ENCODE measurements at regions not wholly inside any gene's neighbourhood (a gene's known extent, or its start where the extent isn't known, plus 50 kb on each side); places are given as distances from the start of the nearest gene placed in this dataset.
"Not testable (repeated sequence)": the region's sequence is repeated elsewhere in the genome, so short reads cannot be mapped to it uniquely, and the experiment has no call there.

DNA sequence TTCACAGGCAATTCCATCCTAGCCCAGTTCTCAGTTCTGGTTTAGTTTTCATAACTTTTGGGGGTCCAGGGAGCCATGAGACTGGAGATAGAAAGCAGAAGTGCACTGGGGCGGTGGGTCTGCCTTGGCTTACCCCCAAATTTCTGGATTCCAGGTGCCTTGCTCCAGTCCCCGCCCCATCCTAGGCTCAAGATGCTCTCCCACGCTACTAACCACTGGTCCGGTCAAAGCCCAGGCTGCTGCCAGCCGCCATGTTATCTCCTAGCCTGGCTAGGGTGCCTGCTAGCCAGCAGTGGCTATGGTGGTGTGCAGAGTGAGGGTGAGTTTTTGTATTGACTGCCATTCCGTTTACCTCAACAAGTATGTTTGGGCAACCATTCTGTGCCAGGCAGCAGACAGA is 107.6 kb upstream of the FOXD4L5 start:
- H3K4me1 ChIP-seq; H3K27ac ChIP-seq; DNase-seq (ENCODE audit: low spot score in 2 of 2); intact Hi-C loops (cut with DNase I); H3K9me3 ChIP-seq; H3K36me3 ChIP-seq; H3K27me3 ChIP-seq; H3K4me3 ChIP-seq: not testable (repeated sequence)

DNA sequence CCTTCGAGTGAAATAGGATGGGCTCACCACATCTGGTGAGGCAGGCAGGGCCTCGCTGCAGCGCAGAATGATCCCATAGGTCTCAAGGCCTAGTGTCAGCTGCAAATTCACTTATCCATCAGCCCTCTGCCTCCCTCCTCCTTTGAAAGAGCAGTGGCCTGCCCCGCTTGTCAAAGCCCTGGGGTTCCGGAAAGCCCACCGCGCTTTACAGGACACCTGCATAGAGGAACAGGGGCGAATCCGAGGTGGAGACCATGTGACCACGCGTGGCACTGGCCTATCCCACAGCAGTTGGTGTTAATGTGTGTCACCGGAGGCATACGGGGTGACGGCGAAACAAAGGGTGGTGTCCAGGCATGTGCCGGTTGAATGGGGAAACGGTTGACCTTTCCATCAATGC is 104.7 kb upstream of the FOXD4L5 start:
- H3K9me3 ChIP-seq; H3K4me3 ChIP-seq; DNase-seq (ENCODE audit: low spot score in 2 of 2); H3K36me3 ChIP-seq; H3K4me1 ChIP-seq; intact Hi-C loops (cut with DNase I); H3K27me3 ChIP-seq; H3K27ac ChIP-seq: not testable (repeated sequence)

DNA sequence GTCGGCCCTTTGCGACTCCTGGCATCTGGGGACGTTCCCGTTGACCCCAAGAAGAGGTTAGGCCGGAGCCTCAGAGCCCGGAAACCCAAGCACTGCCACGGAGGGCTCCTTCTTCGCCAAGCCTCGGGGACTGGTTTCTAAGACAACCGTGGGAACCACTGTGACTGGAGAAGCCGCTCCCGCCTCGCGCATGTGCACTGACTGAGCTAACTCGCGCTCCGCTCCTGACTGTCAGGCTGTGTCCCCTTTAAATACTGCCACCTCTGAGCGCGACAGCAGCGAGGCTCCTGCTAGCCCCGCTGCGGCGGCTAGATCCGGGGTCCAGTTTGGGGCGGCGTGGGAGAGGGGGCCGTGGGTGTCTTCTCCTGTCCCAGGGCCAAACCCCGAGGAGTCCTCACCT is 104.2 kb upstream of the FOXD4L5 start:
- H3K27me3 ChIP-seq; intact Hi-C loops (cut with DNase I); H3K9me3 ChIP-seq; H3K36me3 ChIP-seq; H3K27ac ChIP-seq; DNase-seq (ENCODE audit: low spot score in 2 of 2); H3K4me1 ChIP-seq; H3K4me3 ChIP-seq: not testable (repeated sequence)

DNA sequence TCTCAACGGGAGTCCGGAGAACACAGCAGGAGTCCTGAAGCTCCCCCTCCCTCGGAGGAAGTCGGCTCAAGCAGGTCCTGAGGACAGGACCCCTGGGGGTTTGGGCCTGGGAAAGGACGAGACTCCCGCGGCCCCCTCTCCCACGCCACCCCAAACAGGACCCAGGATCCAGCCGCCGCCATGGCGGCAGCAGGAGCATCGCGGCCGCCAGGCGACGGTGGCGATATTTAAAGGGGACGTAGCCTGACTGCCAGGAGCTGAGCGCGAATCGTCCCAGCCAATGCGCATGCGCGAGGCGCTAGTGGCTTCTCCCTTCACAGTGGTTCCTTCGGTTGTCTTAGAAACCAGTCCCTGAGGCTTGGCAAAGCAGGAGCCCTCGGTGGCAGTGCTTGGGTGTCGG is 101.7 kb upstream of the FOXD4L5 start:
- H3K27me3 ChIP-seq; H3K9me3 ChIP-seq; intact Hi-C loops (cut with DNase I); H3K4me1 ChIP-seq; H3K36me3 ChIP-seq: not testable (repeated sequence)
- peak in 1 of 2 donors; percentile 86 for DNase-seq (ENCODE audit: low spot score in 2 of 2)
- Histone ChIP-seq H3K4me3 (peak overlapping the region; percentile 40 to 55), H3K27ac (peak overlapping the region in 1 of 2 donors; percentile 38)

DNA sequence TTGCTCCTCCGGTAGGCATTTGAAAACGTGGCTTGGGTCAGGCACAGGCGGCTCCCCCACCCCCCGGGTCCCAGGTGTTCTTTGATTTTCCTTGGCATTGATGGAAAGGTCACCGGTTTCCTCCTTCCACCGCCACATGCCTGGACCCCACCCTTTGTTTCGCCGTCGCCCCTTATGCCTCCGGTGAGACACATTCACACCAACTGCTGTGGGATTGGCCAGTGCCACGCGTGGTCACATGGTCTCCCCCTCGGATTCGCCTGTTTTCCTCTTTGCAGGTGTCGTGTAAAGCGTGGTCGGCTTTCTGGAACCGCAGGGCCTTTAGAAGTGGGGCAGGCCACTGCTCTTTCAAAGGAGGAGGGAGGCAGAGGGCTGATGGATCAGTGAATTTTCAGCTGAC is 101.2 kb upstream of the FOXD4L5 start:
- intact Hi-C loops (cut with DNase I), result not testable (repeated sequence)

DNA sequence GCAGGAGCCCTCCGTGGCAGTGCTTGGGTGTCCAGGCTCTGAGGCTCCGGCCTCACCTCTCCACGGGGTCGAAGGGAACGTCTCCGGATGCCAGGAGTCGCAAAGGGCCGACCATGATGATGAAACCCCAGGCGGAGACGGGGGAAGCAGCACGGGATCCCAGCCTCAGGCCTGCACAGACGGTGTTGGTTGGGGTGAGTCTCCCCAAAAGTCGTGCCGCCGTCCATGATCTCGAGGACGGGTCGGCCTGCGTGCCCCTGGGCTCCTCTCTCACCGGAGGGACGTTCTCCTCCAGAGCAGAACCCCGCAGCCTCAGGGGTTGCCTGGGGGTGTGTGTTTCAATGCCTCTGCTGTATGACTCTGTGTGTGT is 100.6 kb upstream of the FOXD4L5 start:
- H3K4me1 ChIP-seq; H3K27ac ChIP-seq; H3K27me3 ChIP-seq; H3K9me3 ChIP-seq; H3K36me3 ChIP-seq; intact Hi-C loops (cut with DNase I); H3K4me3 ChIP-seq; DNase-seq (ENCODE audit: low spot score in 2 of 2): not testable (repeated sequence)

More for the DNA sequence above, 101.2 kb upstream of the FOXD4L5 start:
- not testable (repeated sequence) for H3K4me1 ChIP-seq; H3K9me3 ChIP-seq; H3K4me3 ChIP-seq; H3K36me3 ChIP-seq; DNase-seq (ENCODE audit: low spot score in 2 of 2); H3K27me3 ChIP-seq; H3K27ac ChIP-seq

DNA sequence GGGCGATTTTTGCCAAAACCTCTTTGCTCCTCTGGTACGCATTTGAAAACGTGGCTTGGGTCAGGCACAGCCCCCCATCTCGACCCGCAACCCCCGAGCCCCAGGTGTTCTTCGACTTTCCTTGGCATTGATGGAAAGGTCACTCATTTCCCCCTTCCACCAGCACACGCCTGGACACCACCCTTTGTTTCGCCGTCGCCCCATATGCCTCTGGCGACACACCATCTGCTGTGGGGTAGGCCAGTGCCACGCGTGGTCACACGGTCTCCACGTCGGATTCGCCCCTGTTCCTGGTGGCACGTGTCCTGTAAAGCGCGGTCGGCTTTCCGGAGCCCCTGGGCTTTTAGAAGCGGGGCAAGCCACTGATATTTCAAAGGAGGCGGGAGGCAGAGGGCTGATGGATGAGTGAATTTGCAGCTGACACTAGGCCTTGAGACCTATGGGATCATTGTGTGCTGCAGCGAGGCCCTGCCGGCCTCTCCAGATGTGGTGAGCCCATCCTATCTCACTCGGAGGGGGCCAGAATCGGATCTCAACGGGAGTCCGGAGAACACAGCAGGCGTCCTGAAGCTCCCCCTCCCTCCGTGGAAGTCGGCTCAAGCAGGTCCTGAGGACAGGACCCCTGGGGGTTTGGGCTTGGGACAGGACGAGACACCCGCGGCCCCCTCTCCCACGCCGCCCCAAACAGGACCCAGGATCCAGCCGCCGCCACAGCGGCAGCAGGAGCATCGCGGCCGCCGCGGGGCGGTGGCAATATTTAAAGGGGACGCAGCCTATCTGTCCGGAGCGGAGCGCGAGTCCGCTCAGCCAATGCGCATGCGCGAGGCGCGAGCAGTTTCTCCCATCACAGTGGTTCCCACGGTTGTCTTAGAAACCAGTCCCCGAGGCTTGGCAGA is 100.0 kb upstream of the FOXD4L5 start:
- DNase-seq (ENCODE audit: low spot score in 2 of 2); H3K4me1 ChIP-seq; H3K27me3 ChIP-seq; intact Hi-C loops (cut with DNase I); H3K9me3 ChIP-seq; H3K4me3 ChIP-seq; H3K36me3 ChIP-seq; H3K27ac ChIP-seq: not testable (repeated sequence)

DNA sequence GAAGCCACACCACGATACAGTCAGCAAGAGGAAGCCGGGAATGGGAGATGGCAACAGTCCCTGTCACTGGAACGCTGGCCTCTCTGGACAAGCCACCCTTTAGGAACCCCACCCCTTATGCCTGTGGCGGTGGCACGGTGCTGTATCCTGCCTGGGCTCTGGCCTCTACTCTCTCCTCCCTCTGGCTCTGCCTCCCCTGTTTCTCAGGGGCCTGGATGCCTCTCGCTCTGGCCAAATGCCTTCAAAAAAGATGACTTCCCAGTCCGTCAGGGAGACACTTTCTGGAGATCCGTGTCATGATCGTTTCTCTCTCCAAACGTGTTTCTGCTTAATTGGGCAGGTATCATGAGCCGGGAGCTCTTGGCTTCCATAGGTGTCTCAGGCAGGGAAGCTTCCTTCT is 99.1 kb upstream of the FOXD4L5 start:
- H3K9me3 ChIP-seq; DNase-seq (ENCODE audit: low spot score in 2 of 2); H3K4me3 ChIP-seq; H3K27ac ChIP-seq; intact Hi-C loops (cut with DNase I); H3K4me1 ChIP-seq; H3K36me3 ChIP-seq; H3K27me3 ChIP-seq: not testable (repeated sequence)

DNA sequence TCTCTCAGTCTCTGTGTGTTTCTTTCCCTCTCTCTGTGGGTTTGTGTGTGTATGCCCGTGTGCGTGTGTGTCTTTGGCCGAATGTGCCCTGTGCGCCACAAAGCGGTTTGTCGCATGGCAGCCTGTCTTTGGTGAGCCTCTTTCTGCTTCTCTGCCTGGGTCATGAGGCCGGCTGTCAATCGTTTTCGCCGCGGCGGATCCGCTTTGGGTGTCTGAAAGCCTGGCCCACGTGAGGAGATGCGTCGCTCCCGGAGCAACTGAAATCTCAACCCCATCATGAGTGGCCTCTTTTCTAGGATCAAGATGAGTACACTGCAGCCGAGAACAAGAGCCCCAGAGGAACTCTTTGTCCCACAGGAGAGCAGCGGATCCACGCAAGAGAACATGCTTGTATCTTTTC is 98.6 kb upstream of the FOXD4L5 start:
- H3K4me1 ChIP-seq; intact Hi-C loops (cut with DNase I); H3K36me3 ChIP-seq; H3K4me3 ChIP-seq; H3K27me3 ChIP-seq; H3K27ac ChIP-seq; DNase-seq (ENCODE audit: low spot score in 2 of 2); H3K9me3 ChIP-seq: not testable (repeated sequence)

DNA sequence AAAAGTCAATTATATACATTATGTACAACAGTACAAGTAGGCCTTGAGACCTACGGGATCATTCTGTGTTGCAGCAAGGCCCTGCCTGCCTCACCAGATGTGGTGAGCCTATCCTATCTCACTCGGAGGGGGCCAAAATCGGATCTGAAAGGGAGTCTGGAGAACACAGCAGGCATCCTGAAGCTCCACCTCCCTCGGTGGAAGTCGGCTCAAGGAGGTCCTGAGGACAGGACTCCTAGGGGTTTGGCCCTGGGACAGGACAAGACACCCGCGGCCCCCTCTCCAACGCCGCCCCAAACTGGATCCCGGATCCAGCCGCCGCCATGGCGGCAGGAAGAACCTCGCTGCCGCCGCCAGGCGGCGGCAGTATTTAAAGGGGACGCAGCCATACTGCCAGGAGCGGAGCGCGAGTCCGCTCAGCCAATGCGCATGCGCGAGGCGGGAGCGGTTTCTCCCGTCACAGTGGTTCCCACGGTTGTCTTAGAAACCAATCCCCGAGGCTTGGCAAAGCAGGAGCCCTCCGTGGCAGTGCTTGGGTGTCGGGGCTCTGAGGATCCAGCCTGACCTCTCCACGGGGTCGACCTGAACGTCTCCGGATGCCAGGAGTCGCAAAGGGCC is 97.8 kb upstream of the FOXD4L5 start:
- H3K4me1 ChIP-seq; intact Hi-C loops (cut with DNase I); H3K4me3 ChIP-seq; H3K36me3 ChIP-seq; DNase-seq (ENCODE audit: low spot score in 2 of 2); H3K27ac ChIP-seq; H3K27me3 ChIP-seq; H3K9me3 ChIP-seq: not testable (repeated sequence)
